ENCODE measurements at regions not wholly inside any gene's neighbourhood (a gene's known extent, or its start where the extent isn't known, plus 50 kb on each side); places are given as distances from the start of the nearest gene placed in this dataset.

- no peak for TF ChIP-seq RNF2 (IDR thresholded peaks at IDR 0.05; ENCODE audit: borderline replicate concordance, low read depth)
- no peak for TF ChIP-seq REST (IDR thresholded peaks at IDR 0.05)
- TF ChIP-seq, protein P1, sequence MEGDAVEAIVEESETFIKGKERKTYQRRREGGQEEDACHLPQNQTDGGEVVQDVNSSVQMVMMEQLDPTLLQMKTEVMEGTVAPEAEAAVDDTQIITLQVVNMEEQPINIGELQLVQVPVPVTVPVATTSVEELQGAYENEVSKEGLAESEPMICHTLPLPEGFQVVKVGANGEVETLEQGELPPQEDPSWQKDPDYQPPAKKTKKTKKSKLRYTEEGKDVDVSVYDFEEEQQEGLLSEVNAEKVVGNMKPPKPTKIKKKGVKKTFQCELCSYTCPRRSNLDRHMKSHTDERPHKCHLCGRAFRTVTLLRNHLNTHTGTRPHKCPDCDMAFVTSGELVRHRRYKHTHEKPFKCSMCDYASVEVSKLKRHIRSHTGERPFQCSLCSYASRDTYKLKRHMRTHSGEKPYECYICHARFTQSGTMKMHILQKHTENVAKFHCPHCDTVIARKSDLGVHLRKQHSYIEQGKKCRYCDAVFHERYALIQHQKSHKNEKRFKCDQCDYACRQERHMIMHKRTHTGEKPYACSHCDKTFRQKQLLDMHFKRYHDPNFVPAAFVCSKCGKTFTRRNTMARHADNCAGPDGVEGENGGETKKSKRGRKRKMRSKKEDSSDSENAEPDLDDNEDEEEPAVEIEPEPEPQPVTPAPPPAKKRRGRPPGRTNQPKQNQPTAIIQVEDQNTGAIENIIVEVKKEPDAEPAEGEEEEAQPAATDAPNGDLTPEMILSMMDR (IDR thresholded peaks at IDR 0.05) = no peak
- TF ChIP-seq POLR2A (IDR thresholded peaks at IDR 0.05; ENCODE audit: low read length) = no peak
- TF ChIP-seq HOXA7 (CRISPR knock-in tag; IDR thresholded peaks at IDR 0.05) = no peak
- TF ChIP-seq MAFK (IDR thresholded peaks at IDR 0.05; ENCODE audit: partially characterized antibody) = no peak
- no peak for TF ChIP-seq CBX8 (IDR thresholded peaks at IDR 0.05)
- TF ChIP-seq TP53 (CRISPR knock-in tag; IDR thresholded peaks at IDR 0.05) = no peak
- TF ChIP-seq RCOR1 (IDR thresholded peaks at IDR 0.05; ENCODE audit: low read depth, low read length) = no peak
- no peak for TF ChIP-seq NR3C1 (IDR thresholded peaks at IDR 0.05)
- TF ChIP-seq ZSCAN20 (CRISPR knock-in tag; IDR thresholded peaks at IDR 0.05) = no peak
Observed at GRCh38 chr2:67891642-67892041, 171.2 kb downstream of the C1D start.
